GM12865 (cell line): ENCODE measurements at regions not wholly inside any gene's neighbourhood (a gene's known extent, or its start where the extent isn't known, plus 50 kb on each side); places are given as distances from the start of the nearest gene placed in this dataset.

Experiments
- DNase-seq: peaks from one replicate; pipeline ENCODE4 v3.0.0; 2010; ENCODE audit warnings: low read depth
- H3K4me3 ChIP-seq: 2 replicates; pipeline ENCODE4 v1.5.1; 2011; ENCODE audit warnings: mild to moderate bottlenecking, low read depth, low read length, control low read depth
- TF ChIP-seq, protein P1 (sequence below): IDR thresholded peaks from 2 replicates; pipeline ENCODE4 v1.5.1; 2011; ENCODE audit warnings: low read length, control low read depth, low read depth, inconsistent platforms; ENCODE audit not compliant: insufficient read depth; ENCODE audit errors: missing control alignments

DNA sequence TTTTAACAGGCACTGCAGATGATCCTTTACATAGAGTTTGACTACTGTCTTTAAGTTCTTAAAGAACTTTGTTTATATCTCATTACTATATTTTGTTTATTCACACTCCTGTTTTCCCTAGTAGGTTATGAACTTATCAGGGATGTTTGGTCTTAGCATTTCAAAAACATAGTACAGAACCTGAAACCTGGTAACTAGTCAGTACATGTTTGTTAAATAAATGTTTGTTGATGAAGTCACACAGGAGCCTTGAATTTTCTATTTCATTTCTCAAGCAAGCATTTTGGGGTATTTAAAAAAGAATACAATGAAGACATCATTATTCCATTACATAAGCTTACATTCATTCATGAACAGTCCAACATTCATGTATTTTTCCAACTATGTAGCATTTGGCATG lies 280.3 kb upstream of the ZSWIM2 start:
- TF ChIP-seq, protein P1, sequence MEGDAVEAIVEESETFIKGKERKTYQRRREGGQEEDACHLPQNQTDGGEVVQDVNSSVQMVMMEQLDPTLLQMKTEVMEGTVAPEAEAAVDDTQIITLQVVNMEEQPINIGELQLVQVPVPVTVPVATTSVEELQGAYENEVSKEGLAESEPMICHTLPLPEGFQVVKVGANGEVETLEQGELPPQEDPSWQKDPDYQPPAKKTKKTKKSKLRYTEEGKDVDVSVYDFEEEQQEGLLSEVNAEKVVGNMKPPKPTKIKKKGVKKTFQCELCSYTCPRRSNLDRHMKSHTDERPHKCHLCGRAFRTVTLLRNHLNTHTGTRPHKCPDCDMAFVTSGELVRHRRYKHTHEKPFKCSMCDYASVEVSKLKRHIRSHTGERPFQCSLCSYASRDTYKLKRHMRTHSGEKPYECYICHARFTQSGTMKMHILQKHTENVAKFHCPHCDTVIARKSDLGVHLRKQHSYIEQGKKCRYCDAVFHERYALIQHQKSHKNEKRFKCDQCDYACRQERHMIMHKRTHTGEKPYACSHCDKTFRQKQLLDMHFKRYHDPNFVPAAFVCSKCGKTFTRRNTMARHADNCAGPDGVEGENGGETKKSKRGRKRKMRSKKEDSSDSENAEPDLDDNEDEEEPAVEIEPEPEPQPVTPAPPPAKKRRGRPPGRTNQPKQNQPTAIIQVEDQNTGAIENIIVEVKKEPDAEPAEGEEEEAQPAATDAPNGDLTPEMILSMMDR, result no peak
- DNase-seq, result no peak
- no peak overlapping the region for H3K4me3 ChIP-seq

DNA sequence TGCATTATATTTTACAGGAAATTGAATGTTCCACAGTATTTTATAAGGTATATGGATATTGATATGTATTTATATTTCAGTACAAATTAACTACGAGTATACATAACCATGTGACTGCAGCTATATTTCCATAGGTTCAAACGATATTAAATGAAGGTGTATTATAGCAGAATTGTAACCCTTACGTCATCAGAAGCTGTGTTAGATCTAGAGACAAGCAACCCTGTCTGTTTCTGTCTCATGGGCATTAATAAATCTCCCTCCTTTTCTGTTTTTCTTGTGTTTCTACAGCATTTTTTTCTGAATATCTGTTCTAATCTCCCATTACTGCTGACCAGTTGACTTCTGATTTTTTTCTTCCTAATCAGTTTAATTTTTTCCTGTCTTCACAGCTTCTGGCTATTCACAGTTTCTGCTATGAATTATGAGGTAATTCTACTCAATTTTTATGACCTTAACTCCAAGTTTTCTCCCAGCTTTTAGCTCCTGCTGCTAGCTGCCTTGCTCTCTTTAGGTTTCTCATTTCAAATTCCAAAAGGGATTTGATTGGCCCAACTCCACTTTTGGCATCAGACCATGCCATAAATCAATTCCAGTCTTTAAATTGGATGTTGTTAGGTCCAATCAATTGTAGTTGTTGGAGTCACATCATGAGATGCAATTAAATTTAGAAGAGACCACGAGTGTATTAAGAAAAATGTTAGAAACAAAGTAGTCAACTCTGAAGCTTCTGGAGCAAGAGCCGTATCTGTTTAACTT lies 277.5 kb upstream of the ZSWIM2 start:
- TF ChIP-seq, protein P1, result no peak
- DNase-seq, result no peak
- H3K4me3 ChIP-seq, result no peak overlapping the region

DNA sequence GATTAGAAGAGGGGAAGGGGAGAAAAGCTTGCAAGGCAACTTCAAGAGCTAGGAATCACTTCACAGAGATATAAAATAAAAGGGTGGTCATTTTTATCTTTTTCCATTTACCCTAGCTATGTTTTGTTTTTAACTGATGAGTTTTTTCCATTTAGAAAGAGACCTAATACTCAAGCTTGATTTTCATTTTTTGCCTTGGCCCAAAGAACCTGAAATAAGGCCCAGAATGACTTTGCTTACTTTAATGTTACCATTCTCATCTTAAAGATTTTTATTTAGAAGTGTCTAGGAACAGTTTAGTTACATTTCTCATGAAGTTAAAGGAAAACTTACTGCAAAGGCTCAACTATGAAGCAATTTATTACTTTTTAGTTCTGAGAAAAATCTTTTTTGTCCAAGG lies 276.3 kb upstream of the ZSWIM2 start:
- DNase-seq, result no peak
- TF ChIP-seq, protein P1, result no peak
- no peak overlapping the region for H3K4me3 ChIP-seq

DNA sequence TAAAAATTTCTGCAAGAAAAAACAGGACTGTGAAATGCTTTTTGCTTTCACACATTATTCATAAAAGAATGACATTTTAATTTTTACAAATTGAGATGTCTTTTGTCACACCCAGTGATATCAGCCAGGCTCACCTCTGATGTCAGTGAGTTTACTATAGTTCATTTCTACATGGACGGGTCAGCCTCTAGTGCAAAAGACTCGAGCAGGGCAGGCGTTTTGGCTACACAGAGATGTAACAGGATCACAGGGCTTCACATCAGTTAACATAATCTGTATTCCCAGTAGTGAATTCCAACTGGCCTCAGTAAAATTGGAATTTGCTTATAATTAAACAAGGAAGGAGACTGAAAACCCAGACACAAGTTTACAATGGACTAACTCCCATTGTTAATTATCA lies 275.6 kb upstream of the ZSWIM2 start:
- no peak for DNase-seq
- TF ChIP-seq, protein P1, result no peak
- no peak overlapping the region for H3K4me3 ChIP-seq

DNA sequence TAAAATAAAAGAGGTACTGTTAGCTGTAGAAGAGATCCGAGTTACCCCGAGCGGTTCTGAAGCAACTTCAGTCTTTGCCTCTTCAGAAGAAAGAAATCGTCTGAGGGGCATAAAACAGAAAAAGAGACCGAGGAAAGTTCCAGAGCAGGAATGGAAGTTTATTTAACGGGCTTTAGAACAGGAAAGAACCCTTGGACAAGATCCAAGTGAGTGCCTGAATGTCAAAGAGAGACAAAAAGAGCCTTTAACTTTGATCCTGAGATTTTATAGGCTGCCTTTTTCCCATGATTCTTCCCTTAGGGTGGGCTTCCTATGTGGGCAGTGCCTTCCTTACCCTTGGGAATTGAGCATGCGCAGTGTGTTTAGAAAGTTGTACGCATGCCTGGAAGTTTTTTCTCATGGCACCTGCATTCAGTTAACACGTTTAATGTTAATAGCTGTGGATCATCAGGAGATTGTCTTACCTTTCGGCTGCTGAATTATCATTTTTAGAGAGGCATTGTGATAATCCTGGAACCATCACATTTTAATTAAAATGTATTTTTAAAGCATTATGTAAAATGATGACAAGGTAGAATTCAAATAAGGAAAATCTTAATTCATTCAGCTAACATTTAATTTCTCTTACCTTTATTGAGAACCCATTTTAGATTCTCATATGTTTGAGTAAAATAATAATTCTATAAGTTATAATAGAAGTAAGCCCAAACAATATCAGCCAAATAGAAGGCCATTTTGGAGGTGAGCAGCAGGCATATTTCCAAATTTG lies 269.5 kb upstream of the ZSWIM2 start:
- no peak overlapping the region for H3K4me3 ChIP-seq
- no peak for DNase-seq
- TF ChIP-seq, protein P1, result no peak

DNA sequence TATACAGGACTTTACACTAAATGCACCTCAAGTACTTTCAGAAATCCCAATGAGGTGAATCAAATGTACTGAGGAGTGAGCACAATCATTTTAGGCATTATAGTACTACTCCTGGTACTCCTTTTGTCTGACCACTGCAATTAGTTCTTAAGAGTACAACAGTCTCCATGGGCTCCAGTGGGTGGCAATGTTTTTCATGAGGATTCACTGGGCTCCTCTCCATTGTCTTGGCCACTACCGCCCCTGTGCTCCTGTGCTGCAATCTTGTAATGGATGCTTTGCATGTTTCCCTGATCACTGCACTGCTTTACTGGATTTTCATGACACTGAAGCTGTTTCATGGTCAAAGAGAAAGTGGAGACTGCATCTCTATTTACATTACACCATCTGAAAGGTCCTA lies 268.5 kb upstream of the ZSWIM2 start:
- TF ChIP-seq, protein P1, result no peak
- no peak for DNase-seq
- H3K4me3 ChIP-seq, result no peak overlapping the region

DNA sequence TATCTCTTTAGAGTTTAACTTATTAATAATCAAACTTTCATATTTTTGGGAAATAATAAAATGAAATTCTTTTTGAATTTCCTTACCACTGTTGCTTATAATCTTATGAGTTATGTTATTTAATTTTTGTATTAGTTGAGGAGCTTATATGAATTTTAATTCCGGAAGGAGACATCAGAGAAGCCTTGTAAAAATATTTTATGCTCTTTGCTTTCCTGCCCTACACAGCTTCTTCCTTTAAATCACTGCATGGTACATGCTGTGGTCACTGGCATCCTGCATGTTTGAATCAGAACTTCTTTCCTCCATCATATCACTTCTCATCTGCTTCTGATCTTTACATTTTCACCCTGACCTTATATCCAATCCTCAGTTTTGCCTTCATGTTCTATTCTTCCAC lies 266.7 kb upstream of the ZSWIM2 start:
- H3K4me3 ChIP-seq, result no peak overlapping the region
- TF ChIP-seq, protein P1, result no peak
- DNase-seq, result no peak
